Activated B cell treated with CpG ODN at 0.5 μM for 24 hours (primary cell): ENCODE measurements at regions not wholly inside any gene's neighbourhood (a gene's known extent, or its start where the extent isn't known, plus 50 kb on each side); places are given as distances from the start of the nearest gene placed in this dataset.

ENCODE experiments used
- ATAC-seq: fragments of 200-7000 bp; cut with Tn5 transposase; one replicate; pipeline ENCODE4 v1.10.0; 2021; ENCODE audit warnings: low read depth, mild to moderate bottlenecking, moderate library complexity
- CTCF ChIA-PET: fragments of 350-600 bp; sonication (Branson Sonifier 250); formaldehyde crosslinking; loops from one replicate; lab custom pipeline; 2021; ENCODE audit warnings: antibody characterized with exemption; lab: Charles Lee
- POLR2A ChIA-PET: fragments of 350-600 bp; sonication (Branson Sonifier 250); formaldehyde crosslinking; loops from one replicate; lab custom pipeline; 2021; ENCODE audit warnings: antibody characterized with exemption; lab: Charles Lee
- DNase-seq: peaks from one replicate; pipeline ENCODE4 v3.0.0; 2022
- H3K27ac Mint-ChIP-seq: one replicate; pipeline ENCODE4 v1.8.0; 2020; ENCODE audit warnings: mixed read lengths
- H3K27me3 Mint-ChIP-seq: one replicate; pipeline ENCODE4 v1.8.0; 2021; ENCODE audit warnings: mixed read lengths
- H3K36me3 Mint-ChIP-seq: one replicate; pipeline ENCODE4 v1.8.0; 2021; ENCODE audit warnings: low read depth, mixed read lengths
- H3K4me1 Mint-ChIP-seq: one replicate; pipeline ENCODE4 v1.8.0; 2021; ENCODE audit warnings: mixed read lengths
- H3K4me3 Mint-ChIP-seq: one replicate; pipeline ENCODE4 v1.8.0; 2020; ENCODE audit warnings: mild to moderate bottlenecking, mixed read lengths
- H3K9me3 Mint-ChIP-seq: one replicate; pipeline ENCODE4 v1.8.0; 2020; ENCODE audit warnings: mixed read lengths
- CTCF ChIP-seq: fragments of 200-600 bp; IDR thresholded peaks from one replicate; pipeline ENCODE4 v1.8.0; 2022; ENCODE audit warnings: antibody characterized with exemption, mild to moderate bottlenecking
- intact Hi-C: fragments of 100-400 bp; cut with micrococcal nuclease; formaldehyde crosslinking; loops from one replicate; pipeline ENCODE4 v1.15.1; 2024

- H3K36me3 Mint-ChIP-seq = no peaks in the 10 kb centered on the region
- ChIA-PET POLR2A (no interaction called here), CTCF (no interaction called here)
- H3K27me3 Mint-ChIP-seq = no peaks in the 10 kb centered on the region
- DNase-seq (no peak), ATAC-seq (no peak)
- intact Hi-C loops = no loop called here
- H3K4me3 Mint-ChIP-seq = no peak overlapping the region
- H3K27ac Mint-ChIP-seq = no peak overlapping the region
- TF ChIP-seq CTCF = no peak
- peaks cover 14% of the 10 kb centered on the region for H3K9me3 Mint-ChIP-seq
- H3K4me1 Mint-ChIP-seq = no peaks in the 10 kb centered on the region
Observed at GRCh38 chr5:92508271-92508670, 1072.7 kb downstream of the NR2F1-AS1 start.

- DNase-seq = no peak
- ATAC-seq = no peak
Observed at GRCh38 chr5:92505925-92506324, 1075.1 kb downstream of the NR2F1-AS1 start.

GRCh38 chr5:92505145-92505544, 1075.9 kb downstream of the NR2F1-AS1 start:
- ATAC-seq (no peak), DNase-seq (no peak)
- Mint-ChIP-seq H3K36me3 (no peaks in the 10 kb centered on the region), H3K9me3 (peaks cover 6% of the 10 kb centered on the region), H3K27me3 (no peaks in the 10 kb centered on the region), H3K4me1 (no peaks in the 10 kb centered on the region), H3K4me3 (no peak overlapping the region), H3K27ac (no peak overlapping the region)
- intact Hi-C loops = no loop called here
- ChIA-PET POLR2A (no interaction called here), CTCF (no interaction called here)
- no peak for TF ChIP-seq CTCF

More at GRCh38 chr5:92505925-92506324, 1075.1 kb downstream of the NR2F1-AS1 start:
- ChIA-PET CTCF (no interaction called here), POLR2A (no interaction called here)
- no peaks in the 10 kb centered on the region for H3K36me3 Mint-ChIP-seq
- no peak overlapping the region for H3K4me3 Mint-ChIP-seq
- H3K9me3 Mint-ChIP-seq = peaks cover 9% of the 10 kb centered on the region
- no peaks in the 10 kb centered on the region for H3K27me3 Mint-ChIP-seq
- H3K27ac Mint-ChIP-seq = no peak overlapping the region
- H3K4me1 Mint-ChIP-seq = no peaks in the 10 kb centered on the region
- TF ChIP-seq CTCF = no peak
- intact Hi-C loops = no loop called here

- Mint-ChIP-seq H3K27ac (no peak overlapping the region), H3K9me3 (peaks cover 6% of the 10 kb centered on the region), H3K4me1 (no peaks in the 10 kb centered on the region), H3K4me3 (no peak overlapping the region), H3K36me3 (no peaks in the 10 kb centered on the region), H3K27me3 (no peaks in the 10 kb centered on the region)
- CTCF ChIA-PET = no interaction called here
- no peak for DNase-seq
- intact Hi-C loops = no loop called here
- TF ChIP-seq CTCF = no peak
- no peak for ATAC-seq
- POLR2A ChIA-PET = no interaction called here
Observed at GRCh38 chr5:92504346-92504745, 1076.7 kb downstream of the NR2F1-AS1 start.

- no peak overlapping the region for H3K4me3 Mint-ChIP-seq
- ATAC-seq = no peak
Observed at GRCh38 chr5:92500752-92501151, 1080.3 kb downstream of the NR2F1-AS1 start.

More at GRCh38 chr5:92500752-92501151, 1080.3 kb downstream of the NR2F1-AS1 start:
- POLR2A ChIA-PET = no interaction called here
- CTCF ChIA-PET = no interaction called here
- Mint-ChIP-seq H3K27me3 (no peaks in the 10 kb centered on the region), H3K36me3 (no peaks in the 10 kb centered on the region), H3K27ac (no peak overlapping the region), H3K9me3 (peaks cover 2% of the 10 kb centered on the region), H3K4me1 (no peaks in the 10 kb centered on the region)
- DNase-seq = no peak
- TF ChIP-seq CTCF = no peak
- intact Hi-C loops = no loop called here
